ENCODE measurements at regions not wholly inside any gene's neighbourhood (a gene's known extent, or its start where the extent isn't known, plus 50 kb on each side); places are given as distances from the start of the nearest gene placed in this dataset.

GRCh38 chr10:106410331-106410730, 754.2 kb downstream of the SORCS1 start:
- TF ChIP-seq STAT1 (IDR thresholded peaks at IDR 0.05; ENCODE audit: unreplicated experiment) (no peak), EZH2 (IDR thresholded peaks at IDR 0.05; ENCODE audit: low read depth, unreplicated experiment) (no peak), CTCF (conservative IDR thresholded peaks at IDR 0.05; ENCODE audit: low read depth in 2 of 2) (no peak), EZH2phosphoT487 (IDR thresholded peaks at IDR 0.05; ENCODE audit: unreplicated experiment) (no peak), POLR2AphosphoS5 (IDR thresholded peaks at IDR 0.05; ENCODE audit: low read depth) (no peak), ZNF331 (CRISPR knock-in tag; IDR thresholded peaks at IDR 0.05; ENCODE audit: low read depth) (no peak), JUNB (IDR thresholded peaks at IDR 0.05; ENCODE audit: unreplicated experiment) (no peak), REST (IDR thresholded peaks at IDR 0.05; ENCODE audit: unreplicated experiment) (no peak), CREB1 (CRISPR knock-in tag; IDR thresholded peaks at IDR 0.05; ENCODE audit: low read depth) (no peak), NANOG (IDR thresholded peaks at IDR 0.05; ENCODE audit: borderline replicate concordance) (no peak), ZNF114 (CRISPR knock-in tag; IDR thresholded peaks at IDR 0.05) (no peak), ZNF462 (CRISPR knock-in tag; IDR thresholded peaks at IDR 0.05) (no peak)

Data from GM23338 (cell line).